ENCODE measurements at regions not wholly inside any gene's neighbourhood (a gene's known extent, or its start where the extent isn't known, plus 50 kb on each side); places are given as distances from the start of the nearest gene placed in this dataset.

- TF ChIP-seq CTCF (IDR thresholded peaks at IDR 0.05; ENCODE audit: insufficient read depth, low read length, poor library complexity, severe bottlenecking) (no peak), EZH2phosphoT487 (conservative IDR thresholded peaks at IDR 0.05; ENCODE audit: low read length) (no peak)
Observed at GRCh38 chr5:67530609-67531255, 334.1 kb upstream of the CD180 start.
